Transverse colon (tissue), 4 donors: ENCODE measurements at regions not wholly inside any gene's neighbourhood (a gene's known extent, or its start where the extent isn't known, plus 50 kb on each side); places are given as distances from the start of the nearest gene placed in this dataset.

ENCODE experiments used
- DNase-seq: peaks from one replicate; pipeline ENCODE4 v3.0.0-alpha.2; 2019
- H3K27ac ChIP-seq, 4 donors: fragments of 200-600 bp; sonication (generic); 2 replicates each; pipeline ENCODE4 v1.5.1; 2016 to 2018; ENCODE audit warnings: inconsistent platforms in 4 of 4
- H3K27me3 ChIP-seq: fragments of 200-600 bp; sonication (generic); 2 replicates; pipeline ENCODE4 v1.5.1; 2017; ENCODE audit warnings: inconsistent platforms
- H3K36me3 ChIP-seq, 4 donors: fragments of 200-600 bp; sonication (generic); 2 replicates each; pipeline ENCODE4 v1.5.1; 2017 to 2019; ENCODE audit warnings: inconsistent platforms in 4 of 4
- H3K4me1 ChIP-seq, 4 donors: fragments of 200-600 bp; sonication (generic); 2 replicates each; pipeline ENCODE4 v1.5.1; 2017 to 2020; ENCODE audit warnings: inconsistent platforms in 4 of 4
- H3K4me3 ChIP-seq, 4 donors: fragments of 200-600 bp; sonication (generic); 1 replicate in 1 of 4; 2 replicates in 3 of 4; pipeline versions ENCODE4 v1.5.1 to v1.6.1; 2017 to 2019; ENCODE audit warnings: inconsistent platforms in 4 of 4
- H3K9me3 ChIP-seq, 2 donors: fragments of 200-600 bp; sonication (generic); 2 replicates each; pipeline ENCODE4 v1.5.1; 2017 to 2019; ENCODE audit warnings: inconsistent platforms in 2 of 2
- EP300 ChIP-seq: sonication (generic); formaldehyde crosslinking; IDR thresholded peaks from one replicate; pipeline ENCODE4 v1.6.1; 2017; ENCODE audit warnings: antibody characterized with exemption, low read depth
- POLR2A ChIP-seq: fragments of 450-650 bp; IDR thresholded peaks from one replicate; pipeline ENCODE4 v1.6.1; 2016; ENCODE audit warnings: antibody characterized with exemption, mild to moderate bottlenecking, moderate library complexity
- POLR2AphosphoS5 ChIP-seq, 3 donors: sonication (generic); formaldehyde crosslinking; IDR thresholded peaks; one replicate each; pipeline ENCODE4 v1.6.1; 2016; ENCODE audit warnings: antibody characterized with exemption in 3 of 3
- WGBS, 2 donors: methylation state at CpG; one replicate each; pipeline ENCODE4 v1.1.5; 2018; ENCODE audit warnings: low coverage in 1 of 2; 5-methylcytosine and 5-hydroxymethylcytosine counted together
- in situ Hi-C, 4 donors: fragments of 200-750 bp; cut with MboI; loops; one replicate each; pipeline versions ENCODE4 v1.15.0 to v1.15.1; 2017; ENCODE audit warnings: low sequenced_read_pairs in 3 of 4, low pct_ligation_motif_present in 1 of 4, low pct_unique_long_range_greater_than_20kb in 1 of 4
- intact Hi-C: fragments of 100-400 bp; cut with DNase I; formaldehyde crosslinking; loops from one replicate; pipeline ENCODE4 v1.15.1; 2023; ENCODE audit warnings: low total_unique reads
- TF ChIP-seq, protein P1 (sequence below), 5 experiments: fragments of 200-600 bp in 3 of 5; fragments of 450-650 bp in 2 of 5; sonication (generic) in 3 of 5; IDR thresholded peaks; 1 replicate in 2 of 5; 2 replicates in 3 of 5; pipeline ENCODE4 v1.5.1; 2016 to 2017; ENCODE audit warnings: antibody characterized with exemption in 5 of 5, inconsistent platforms in 3 of 5, mild to moderate bottlenecking in 2 of 5, moderate library complexity in 1 of 5

DNA sequence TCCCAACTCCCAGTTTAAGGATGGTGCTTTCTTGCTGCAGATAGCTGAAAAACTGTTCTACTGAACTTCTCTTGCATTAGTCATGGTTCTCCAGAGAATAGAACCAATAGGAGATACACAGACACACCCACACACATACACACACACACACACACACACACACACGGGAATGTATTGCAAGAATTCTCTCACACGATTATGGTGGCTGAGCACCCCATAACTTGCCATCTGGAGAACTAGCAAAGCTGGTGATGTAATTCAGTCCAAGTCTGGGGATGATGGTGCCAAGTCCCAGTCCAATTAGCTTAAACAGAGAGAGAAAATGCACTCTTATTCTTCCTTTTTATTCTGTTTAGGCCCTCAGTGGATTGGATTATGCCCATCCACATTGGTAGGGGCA, 643.9 kb downstream of the DIAPH3 start:
- Histone ChIP-seq H3K9me3 (no peaks in the 10 kb centered on the region), H3K36me3 (no peaks in the 10 kb centered on the region), H3K4me3 (no peak overlapping the region), H3K4me1 (no peaks in the 10 kb centered on the region), H3K27ac (no peak overlapping the region), H3K27me3 (no peaks in the 10 kb centered on the region)
- intact Hi-C loops (loop anchor here (5.0 kb wide), 1 partner anchor 902 kb away; no protein-coding TSS in a partner anchor), in situ Hi-C loops (no loop called here)
- 85% methylated on average over 2 of the region's 2 CpGs; no CpG with 5 or more reads in 1 of the 2 donors for WGBS, 2 donors
- DNase-seq = no peak
- no peak for TF ChIP-seq POLR2AphosphoS5 (IDR thresholded peaks at IDR 0.05)
- TF ChIP-seq, protein P1, sequence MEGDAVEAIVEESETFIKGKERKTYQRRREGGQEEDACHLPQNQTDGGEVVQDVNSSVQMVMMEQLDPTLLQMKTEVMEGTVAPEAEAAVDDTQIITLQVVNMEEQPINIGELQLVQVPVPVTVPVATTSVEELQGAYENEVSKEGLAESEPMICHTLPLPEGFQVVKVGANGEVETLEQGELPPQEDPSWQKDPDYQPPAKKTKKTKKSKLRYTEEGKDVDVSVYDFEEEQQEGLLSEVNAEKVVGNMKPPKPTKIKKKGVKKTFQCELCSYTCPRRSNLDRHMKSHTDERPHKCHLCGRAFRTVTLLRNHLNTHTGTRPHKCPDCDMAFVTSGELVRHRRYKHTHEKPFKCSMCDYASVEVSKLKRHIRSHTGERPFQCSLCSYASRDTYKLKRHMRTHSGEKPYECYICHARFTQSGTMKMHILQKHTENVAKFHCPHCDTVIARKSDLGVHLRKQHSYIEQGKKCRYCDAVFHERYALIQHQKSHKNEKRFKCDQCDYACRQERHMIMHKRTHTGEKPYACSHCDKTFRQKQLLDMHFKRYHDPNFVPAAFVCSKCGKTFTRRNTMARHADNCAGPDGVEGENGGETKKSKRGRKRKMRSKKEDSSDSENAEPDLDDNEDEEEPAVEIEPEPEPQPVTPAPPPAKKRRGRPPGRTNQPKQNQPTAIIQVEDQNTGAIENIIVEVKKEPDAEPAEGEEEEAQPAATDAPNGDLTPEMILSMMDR (IDR thresholded peaks at IDR 0.05) = no peak
- TF ChIP-seq EP300 = no peak
- no peak for TF ChIP-seq POLR2A

DNA sequence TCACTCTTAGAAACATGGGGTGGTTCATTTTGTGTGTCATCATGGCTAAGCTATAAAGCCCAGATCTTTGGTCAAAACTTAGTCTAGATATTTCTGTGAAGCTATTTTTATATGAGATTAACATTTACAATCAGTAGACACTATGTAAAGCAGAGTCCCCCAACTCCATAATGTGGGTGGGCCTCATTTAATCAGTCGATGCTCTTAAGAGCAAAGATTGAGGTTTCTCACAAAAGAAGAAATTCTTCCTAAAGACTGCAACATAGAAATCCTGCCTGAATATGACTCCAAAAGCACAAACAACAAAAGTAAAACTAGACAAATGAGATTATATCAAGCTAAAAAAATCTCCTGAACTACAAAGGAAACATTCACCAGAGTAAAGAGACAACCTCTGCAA, 642.2 kb downstream of the DIAPH3 start:
- intact Hi-C loops = no loop called here
- Histone ChIP-seq H3K27me3 (no peaks in the 10 kb centered on the region), H3K36me3 (no peaks in the 10 kb centered on the region), H3K4me3 (no peak overlapping the region), H3K27ac (no peak overlapping the region), H3K4me1 (no peaks in the 10 kb centered on the region), H3K9me3 (no peaks in the 10 kb centered on the region)
- TF ChIP-seq, protein P1 (IDR thresholded peaks at IDR 0.05) = no peak
- TF ChIP-seq EP300 (no peak), POLR2AphosphoS5 (IDR thresholded peaks at IDR 0.05) (no peak), POLR2A (no peak)
- WGBS, 2 donors = 95 to 100% methylated on average over 1 of the region's 1 CpG
- no peak for DNase-seq
- in situ Hi-C loops = no loop called here

DNA sequence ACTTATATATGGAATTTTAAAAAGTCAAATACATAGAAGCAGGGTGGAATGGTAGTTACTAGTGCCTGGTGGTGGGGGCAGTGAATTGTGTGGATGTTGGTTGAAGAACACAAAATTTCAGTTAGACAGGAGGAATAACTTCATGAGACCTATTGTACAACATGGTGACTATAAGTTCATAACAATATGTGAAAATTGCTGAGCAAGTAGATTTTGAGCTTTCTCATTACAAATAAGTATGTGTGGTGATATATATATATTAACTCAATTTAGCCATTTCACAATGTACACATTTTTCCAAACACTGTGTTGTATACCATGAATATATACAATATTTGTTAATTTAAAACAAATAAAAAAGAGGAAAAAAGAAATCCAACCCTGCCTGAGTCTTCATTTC, 641.1 kb downstream of the DIAPH3 start:
- no peak overlapping the region for H3K27ac ChIP-seq
- in situ Hi-C loops = no loop called here
- intact Hi-C loops = no loop called here
- no peaks in the 10 kb centered on the region for H3K27me3 ChIP-seq
- DNase-seq = no peak
- TF ChIP-seq EP300 (no peak), POLR2A (no peak), POLR2AphosphoS5 (IDR thresholded peaks at IDR 0.05) (no peak)
- TF ChIP-seq, protein P1 (IDR thresholded peaks at IDR 0.05) = no peak
- no peaks in the 10 kb centered on the region for H3K36me3 ChIP-seq
- no peaks in the 10 kb centered on the region for H3K9me3 ChIP-seq
- no peak overlapping the region for H3K4me3 ChIP-seq
- no peaks in the 10 kb centered on the region for H3K4me1 ChIP-seq

DNA sequence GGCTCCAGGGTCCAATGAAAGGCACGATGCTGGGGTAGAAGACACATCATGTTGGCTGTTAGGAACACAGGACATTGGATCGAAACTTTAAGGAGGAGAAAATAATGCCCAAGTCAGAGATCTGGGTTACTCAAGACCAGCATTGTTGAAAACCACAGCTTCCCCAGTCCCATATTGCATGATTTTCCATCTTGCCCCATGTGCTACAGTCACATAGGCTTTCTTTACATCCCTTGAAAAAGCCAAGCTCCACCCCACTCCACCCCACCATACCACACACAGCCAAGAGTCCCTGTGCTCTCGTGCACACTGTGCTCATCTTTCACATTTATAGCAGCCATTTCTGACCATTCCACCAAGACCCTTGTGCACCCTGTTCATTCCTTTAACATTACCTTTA, 636.2 kb downstream of the DIAPH3 start:
- H3K36me3 ChIP-seq = no peaks in the 10 kb centered on the region
- 75 to 100% methylated on average over 1 to 3 of the region's 3 CpGs for WGBS, 2 donors
- TF ChIP-seq, protein P1 (IDR thresholded peaks at IDR 0.05) = no peak
- TF ChIP-seq POLR2AphosphoS5 (IDR thresholded peaks at IDR 0.05) (no peak), EP300 (no peak), POLR2A (no peak)
- H3K4me3 ChIP-seq = no peak overlapping the region
- DNase-seq = no peak
- intact Hi-C loops = no loop called here
- H3K27ac ChIP-seq = no peak overlapping the region
- in situ Hi-C loops = no loop called here
- H3K27me3 ChIP-seq = no peaks in the 10 kb centered on the region
- no peaks in the 10 kb centered on the region for H3K9me3 ChIP-seq
- H3K4me1 ChIP-seq = peaks cover 0 to 16% (median 2%) of the 10 kb centered on the region in 4 donors
